IPS-20b (cell line): ENCODE measurements at regions not wholly inside any gene's neighbourhood (a gene's known extent, or its start where the extent isn't known, plus 50 kb on each side); places are given as distances from the start of the nearest gene placed in this dataset.
A peak's percentile ranks its signal among the peaks of the same experiment; 100 is the strongest.

Experiments used
- H3K27ac ChIP-seq: one replicate; pipeline ENCODE4 v1.5.1; 2013; ENCODE audit warnings: low read length
- H3K27me3 ChIP-seq: 2 replicates; pipeline ENCODE4 v1.6.1; 2013; ENCODE audit warnings: mild to moderate bottlenecking, low read length, inconsistent platforms; ENCODE audit not compliant: insufficient read depth
- H3K36me3 ChIP-seq: 2 replicates; pipeline ENCODE4 v1.6.1; 2013; ENCODE audit warnings: low read depth, mild to moderate bottlenecking, inconsistent platforms, low read length, moderate library complexity; ENCODE audit not compliant: insufficient read depth
- H3K4me1 ChIP-seq: 2 replicates; pipeline ENCODE4 v1.6.1; 2013; ENCODE audit warnings: mild to moderate bottlenecking, control low read depth, inconsistent platforms, low read length, moderate library complexity; ENCODE audit not compliant: insufficient read depth
- H3K4me3 ChIP-seq: 2 replicates; pipeline ENCODE4 v1.5.1; 2013; ENCODE audit warnings: mild to moderate bottlenecking, low read length, inconsistent platforms
- H3K9ac ChIP-seq: 2 replicates; pipeline ENCODE4 v1.6.1; 2013; ENCODE audit warnings: low read depth, mild to moderate bottlenecking, inconsistent platforms, low read length, moderate library complexity
- H3K9me3 ChIP-seq: 2 replicates; pipeline ENCODE4 v1.6.1; 2013; ENCODE audit warnings: mild to moderate bottlenecking, low read depth, low read length, inconsistent platforms; ENCODE audit not compliant: insufficient read depth

DNA sequence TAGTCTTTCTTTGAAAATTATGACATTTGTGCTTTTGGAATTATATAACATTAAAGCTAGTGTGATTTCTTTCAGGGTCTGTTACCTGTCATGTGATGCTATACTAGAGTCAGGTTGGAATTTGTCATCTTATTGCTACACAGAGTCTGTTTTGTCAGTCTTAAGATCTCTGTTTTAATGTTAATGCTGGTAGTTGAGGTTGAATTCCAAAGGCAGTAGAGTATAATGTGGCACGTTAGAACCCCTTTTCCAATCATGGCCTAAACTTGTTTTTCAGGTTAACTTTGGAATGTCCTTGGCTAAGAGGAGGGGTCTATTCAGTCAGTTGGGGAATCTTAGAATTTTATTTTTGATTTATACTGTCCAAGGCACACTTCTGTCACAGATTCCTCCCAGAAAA lies 258.5 kb downstream of the PABPC4L start:
- peak overlapping the region; percentile 21; the same call in 1 of the 2 replicates for H3K4me3 ChIP-seq
- no peaks in the 10 kb centered on the region for H3K27me3 ChIP-seq
- peaks cover 12% of the 10 kb centered on the region; the same call in 1 of the 2 replicates for H3K4me1 ChIP-seq
- H3K9ac ChIP-seq = no peak overlapping the region
- no peak overlapping the region for H3K27ac ChIP-seq
- H3K36me3 ChIP-seq = no peaks in the 10 kb centered on the region
- no peaks in the 10 kb centered on the region for H3K9me3 ChIP-seq

GRCh38 chr4:133938061-133938460 lies 263.5 kb downstream of the PABPC4L start:
- Histone ChIP-seq H3K27ac (no peak overlapping the region), H3K4me1 (peaks cover 9% of the 10 kb centered on the region; the same call in 1 of the 2 replicates), H3K4me3 (no peak overlapping the region), H3K9me3 (no peaks in the 10 kb centered on the region), H3K36me3 (no peaks in the 10 kb centered on the region), H3K27me3 (no peaks in the 10 kb centered on the region), H3K9ac (no peak overlapping the region)

- no peak overlapping the region for H3K9ac ChIP-seq
- no peaks in the 10 kb centered on the region for H3K36me3 ChIP-seq
- H3K27me3 ChIP-seq = no peaks in the 10 kb centered on the region
- no peaks in the 10 kb centered on the region for H3K4me1 ChIP-seq
- H3K4me3 ChIP-seq = no peak overlapping the region
- no peak overlapping the region for H3K27ac ChIP-seq
- no peaks in the 10 kb centered on the region for H3K9me3 ChIP-seq
These were observed 271.9 kb downstream of the PABPC4L start for GRCh38 chr4:133929531-133930239.

DNA sequence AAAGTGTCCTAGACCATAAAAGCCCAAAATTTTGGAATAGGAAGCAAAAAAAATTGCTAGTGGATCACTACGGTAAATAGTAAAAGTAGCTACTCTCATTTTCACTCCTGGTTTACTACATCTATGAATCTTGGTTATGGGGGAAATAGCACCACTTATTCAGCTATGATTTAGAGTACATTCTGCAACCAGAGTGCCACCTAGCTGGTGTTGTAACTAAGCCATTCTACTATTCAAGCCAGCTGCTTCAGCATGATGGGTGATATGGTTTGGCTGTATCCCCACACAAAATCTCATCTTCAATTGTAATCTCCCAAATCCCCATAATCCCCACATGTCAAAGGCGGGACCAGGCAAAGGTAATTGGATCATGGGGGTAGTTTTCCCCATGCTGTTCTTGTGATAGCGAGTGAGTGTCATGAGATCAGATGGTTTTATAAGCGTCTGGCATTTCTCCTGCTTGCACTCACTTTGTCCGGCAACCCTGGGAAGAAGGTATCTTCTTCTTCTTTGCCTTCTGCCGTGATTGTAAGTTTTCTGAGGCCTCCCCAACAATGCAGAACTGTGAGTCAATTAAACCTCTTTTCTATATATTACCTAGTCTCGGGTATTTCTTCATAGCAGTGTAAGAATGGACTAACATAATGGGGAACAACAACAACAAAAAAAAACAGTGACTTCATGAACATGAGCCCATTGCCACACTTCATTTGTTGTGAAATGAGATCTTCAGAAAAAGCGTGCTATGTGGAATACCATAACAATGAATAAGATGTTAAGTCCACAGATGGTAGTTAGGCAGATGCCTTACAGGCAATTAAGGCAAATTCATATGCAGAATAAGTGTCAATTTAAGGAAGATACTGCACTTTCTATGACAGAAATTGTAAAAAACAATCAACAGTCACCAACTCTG lies 280.1 kb downstream of the PABPC4L start:
- H3K27ac ChIP-seq = no peak overlapping the region
- H3K27me3 ChIP-seq = no peaks in the 10 kb centered on the region
- no peaks in the 10 kb centered on the region for H3K9me3 ChIP-seq
- H3K4me3 ChIP-seq = no peak overlapping the region
- H3K4me1 ChIP-seq = no peaks in the 10 kb centered on the region
- no peaks in the 10 kb centered on the region for H3K36me3 ChIP-seq
- no peak overlapping the region for H3K9ac ChIP-seq

- H3K9me3 ChIP-seq = no peaks in the 10 kb centered on the region
- H3K27ac ChIP-seq = no peak overlapping the region
- H3K4me3 ChIP-seq = no peak overlapping the region
- H3K27me3 ChIP-seq = no peaks in the 10 kb centered on the region
- H3K4me1 ChIP-seq = no peaks in the 10 kb centered on the region
- no peak overlapping the region for H3K9ac ChIP-seq
- no peaks in the 10 kb centered on the region for H3K36me3 ChIP-seq
These were observed 281.4 kb downstream of the PABPC4L start for GRCh38 chr4:133920236-133920635.

DNA sequence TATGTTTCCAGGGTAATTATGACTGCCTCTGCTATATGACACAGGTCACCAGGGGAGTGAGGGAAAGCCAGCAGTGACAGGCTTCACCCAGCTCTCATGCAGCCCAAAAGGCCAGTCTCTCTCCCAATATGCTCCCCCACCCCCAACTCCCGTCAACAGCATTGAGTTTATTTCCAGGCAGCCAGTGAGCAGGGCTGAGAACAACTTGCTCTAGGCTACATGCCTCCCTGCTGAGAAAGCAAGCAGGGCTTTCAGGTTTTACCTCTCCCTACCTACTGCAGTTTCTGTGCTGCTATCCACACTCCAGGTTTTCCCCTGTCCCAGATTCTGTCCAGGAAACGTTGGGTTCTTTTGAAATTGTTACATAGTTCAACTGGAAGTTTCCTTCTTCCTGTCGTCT lies 291.4 kb downstream of the PABPC4L start:
- no peaks in the 10 kb centered on the region for H3K27me3 ChIP-seq
- H3K4me1 ChIP-seq = no peaks in the 10 kb centered on the region
- no peak overlapping the region for H3K4me3 ChIP-seq
- no peaks in the 10 kb centered on the region for H3K9me3 ChIP-seq
- no peaks in the 10 kb centered on the region for H3K36me3 ChIP-seq
- H3K9ac ChIP-seq = no peak overlapping the region
- no peak overlapping the region for H3K27ac ChIP-seq

DNA sequence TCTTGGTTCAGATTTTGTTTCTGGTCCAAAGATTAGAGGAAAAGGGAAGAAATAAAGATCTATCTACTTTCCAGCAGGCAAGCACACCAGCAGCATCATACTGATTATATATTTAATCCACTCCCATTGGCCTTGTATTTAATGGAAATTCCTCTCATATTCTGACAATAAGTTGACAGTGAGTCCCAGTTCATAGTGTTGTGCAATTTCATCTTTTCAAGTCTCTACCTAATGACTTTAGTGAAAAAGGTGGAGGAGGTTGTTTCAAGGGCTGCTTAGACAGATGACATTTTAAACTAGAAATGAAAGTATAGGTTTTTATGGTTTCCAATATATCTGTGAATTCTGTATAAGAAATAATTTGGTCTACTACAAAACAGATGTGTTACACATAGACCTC lies 298.6 kb downstream of the PABPC4L start:
- H3K4me3 ChIP-seq = no peak overlapping the region
- no peak overlapping the region for H3K27ac ChIP-seq
- no peaks in the 10 kb centered on the region for H3K27me3 ChIP-seq
- H3K36me3 ChIP-seq = no peaks in the 10 kb centered on the region
- no peaks in the 10 kb centered on the region for H3K4me1 ChIP-seq
- no peak overlapping the region for H3K9ac ChIP-seq
- H3K9me3 ChIP-seq = no peaks in the 10 kb centered on the region

- Histone ChIP-seq H3K9ac (no peak overlapping the region), H3K9me3 (no peaks in the 10 kb centered on the region), H3K27ac (no peak overlapping the region), H3K27me3 (no peaks in the 10 kb centered on the region), H3K4me1 (no peaks in the 10 kb centered on the region), H3K4me3 (no peak overlapping the region), H3K36me3 (no peaks in the 10 kb centered on the region)
These were observed 310.6 kb downstream of the PABPC4L start for GRCh38 chr4:133891011-133891410.

DNA sequence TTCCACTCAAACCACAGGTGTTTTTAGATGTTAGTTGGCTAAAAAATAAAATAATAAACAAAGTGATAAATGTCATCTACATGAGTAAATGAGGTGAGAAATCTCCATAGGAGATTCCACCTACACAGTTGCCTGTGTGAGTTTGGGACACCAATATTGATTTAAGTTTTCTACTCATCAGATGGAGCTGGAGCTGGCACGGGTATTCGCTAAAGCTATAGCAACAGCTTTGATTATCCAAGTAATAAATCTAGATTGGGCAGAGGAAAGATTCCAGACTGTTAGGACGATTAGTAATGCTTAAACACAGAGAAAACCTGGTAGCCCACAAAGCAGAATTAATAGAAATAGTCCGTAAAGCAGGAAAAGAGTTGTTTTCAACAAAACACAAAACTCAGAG lies 313.9 kb downstream of the PABPC4L start:
- H3K9ac ChIP-seq = no peak overlapping the region
- H3K9me3 ChIP-seq = no peaks in the 10 kb centered on the region
- no peaks in the 10 kb centered on the region for H3K27me3 ChIP-seq
- no peak overlapping the region for H3K4me3 ChIP-seq
- H3K36me3 ChIP-seq = no peaks in the 10 kb centered on the region
- H3K4me1 ChIP-seq = no peaks in the 10 kb centered on the region
- no peak overlapping the region for H3K27ac ChIP-seq

DNA sequence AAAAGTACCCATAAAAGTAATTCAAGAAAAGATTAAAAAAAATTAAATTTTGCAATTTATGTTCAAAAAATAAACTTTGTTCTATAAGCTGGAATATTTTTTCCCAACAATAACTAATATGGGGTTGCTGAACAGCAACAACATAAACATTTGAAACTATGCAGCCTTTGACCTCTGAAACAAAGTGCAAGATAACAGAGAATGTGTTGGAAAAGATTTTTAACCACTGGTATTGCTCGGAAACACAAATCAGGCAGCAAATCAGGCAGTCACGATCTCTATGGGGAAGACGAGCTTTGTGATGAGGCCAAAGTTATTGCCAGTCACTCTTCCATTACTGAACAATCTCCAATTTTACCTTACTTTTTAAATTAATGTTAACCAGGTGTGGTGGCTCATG lies 332.1 kb downstream of the PABPC4L start:
- Histone ChIP-seq H3K4me3 (no peak overlapping the region), H3K27ac (no peak overlapping the region), H3K4me1 (no peaks in the 10 kb centered on the region), H3K36me3 (no peaks in the 10 kb centered on the region), H3K9ac (no peak overlapping the region), H3K27me3 (no peaks in the 10 kb centered on the region), H3K9me3 (no peaks in the 10 kb centered on the region; the same call in 1 of the 2 replicates)

DNA sequence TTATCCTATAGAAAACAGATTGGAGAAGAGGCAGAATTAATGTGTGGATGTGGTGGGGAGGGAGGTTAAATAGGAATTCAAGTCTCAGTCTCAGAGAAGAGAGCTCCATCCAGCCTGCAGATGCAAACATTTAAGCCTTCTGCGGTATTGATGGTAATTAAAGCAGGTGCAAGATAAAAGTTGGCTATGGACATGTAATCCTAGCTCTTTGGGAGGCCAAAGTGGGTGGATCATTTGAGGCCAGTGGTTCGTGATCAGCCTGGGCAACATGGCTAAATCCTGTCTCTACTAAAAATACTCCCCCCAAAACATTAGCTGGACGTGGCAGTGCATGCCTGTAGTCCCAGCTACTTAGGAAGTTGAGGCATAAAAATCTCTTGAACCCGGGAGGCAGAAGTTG lies 332.7 kb downstream of the PABPC4L start:
- H3K4me1 ChIP-seq = no peaks in the 10 kb centered on the region
- H3K36me3 ChIP-seq = no peaks in the 10 kb centered on the region
- no peaks in the 10 kb centered on the region for H3K27me3 ChIP-seq
- no peaks in the 10 kb centered on the region for H3K9me3 ChIP-seq
- H3K27ac ChIP-seq = no peak overlapping the region
- H3K4me3 ChIP-seq = no peak overlapping the region
- no peak overlapping the region for H3K9ac ChIP-seq

- H3K27ac ChIP-seq = no peak overlapping the region
- H3K4me1 ChIP-seq = no peaks in the 10 kb centered on the region
- no peak overlapping the region for H3K4me3 ChIP-seq
- no peaks in the 10 kb centered on the region for H3K27me3 ChIP-seq
- H3K36me3 ChIP-seq = no peaks in the 10 kb centered on the region
- H3K9ac ChIP-seq = no peak overlapping the region
- no peaks in the 10 kb centered on the region for H3K9me3 ChIP-seq
These were observed 335.3 kb downstream of the PABPC4L start for GRCh38 chr4:133866328-133866699.
